ENCODE measurements at regions not wholly inside any gene's neighbourhood (a gene's known extent, or its start where the extent isn't known, plus 50 kb on each side); places are given as distances from the start of the nearest gene placed in this dataset.

- DNase-seq: no peak
Measured at GRCh38 chr4:166274775-166275174, 401.7 kb downstream of the TLL1 start.

GRCh38 chr4:166277401-166277800, 404.4 kb downstream of the TLL1 start:
- no peak for DNase-seq

GRCh38 chr4:166277853-166278252, 404.8 kb downstream of the TLL1 start:
- DNase-seq: no peak

- peak; percentile 6 for DNase-seq
Measured at GRCh38 chr4:166279261-166279660, 406.2 kb downstream of the TLL1 start.

GRCh38 chr4:166280642-166281041, 407.6 kb downstream of the TLL1 start:
- DNase-seq: no peak

GRCh38 chr4:166282081-166282770, 409.2 kb downstream of the TLL1 start:
- no peak for DNase-seq

- no peak for DNase-seq
Measured at GRCh38 chr4:166284221-166284620, 411.2 kb downstream of the TLL1 start.

- no peak for DNase-seq
Measured at GRCh38 chr4:166290426-166290825, 417.4 kb downstream of the TLL1 start.

GRCh38 chr4:166293556-166293955, 420.5 kb downstream of the TLL1 start:
- DNase-seq: no peak

- no peak for DNase-seq
Measured at GRCh38 chr4:166301266-166301665, 428.2 kb downstream of the TLL1 start.

GRCh38 chr4:166308647-166309046, 435.6 kb downstream of the TLL1 start:
- DNase-seq: no peak

GRCh38 chr4:166309286-166309685, 436.2 kb downstream of the TLL1 start:
- no peak for DNase-seq

- no peak for DNase-seq
Measured at GRCh38 chr4:166311169-166311568, 438.1 kb downstream of the TLL1 start.

GRCh38 chr4:166312166-166312565, 439.1 kb downstream of the TLL1 start:
- DNase-seq: no peak

- no peak for DNase-seq
Measured at GRCh38 chr4:166314902-166315301, 441.9 kb downstream of the TLL1 start.

- no peak for DNase-seq
Measured at GRCh38 chr4:166315721-166316467, 442.9 kb downstream of the TLL1 start.

GRCh38 chr4:166318810-166319525, 445.9 kb downstream of the TLL1 start:
- DNase-seq: no peak

- DNase-seq: no peak
Measured at GRCh38 chr4:166323250-166323649, 450.2 kb downstream of the TLL1 start.

GRCh38 chr4:166324321-166324720, 451.3 kb downstream of the TLL1 start:
- peak; percentile 7 for DNase-seq

GRCh38 chr4:166335256-166335938, 462.4 kb downstream of the TLL1 start:
- DNase-seq: no peak

GRCh38 chr4:166341992-166342391, 469.0 kb downstream of the TLL1 start:
- no peak for DNase-seq

- DNase-seq: no peak
Measured at GRCh38 chr4:166363198-166363597, 490.2 kb downstream of the TLL1 start.

- DNase-seq: no peak
Measured at GRCh38 chr4:166366012-166366411, 493.0 kb downstream of the TLL1 start.

Measured in activated CD4-positive, alpha-beta T cell treated with anti-CD3 and anti-CD28 coated beads, Interleukin-2, Interleukin-6, amounts not matched to agents 100 ng/mL and 50 ng/mL, durations not matched to agents 16 hours and 8 hours (primary cell).